ENCODE measurements at regions not wholly inside any gene's neighbourhood (a gene's known extent, or its start where the extent isn't known, plus 50 kb on each side); places are given as distances from the start of the nearest gene placed in this dataset.

DNA sequence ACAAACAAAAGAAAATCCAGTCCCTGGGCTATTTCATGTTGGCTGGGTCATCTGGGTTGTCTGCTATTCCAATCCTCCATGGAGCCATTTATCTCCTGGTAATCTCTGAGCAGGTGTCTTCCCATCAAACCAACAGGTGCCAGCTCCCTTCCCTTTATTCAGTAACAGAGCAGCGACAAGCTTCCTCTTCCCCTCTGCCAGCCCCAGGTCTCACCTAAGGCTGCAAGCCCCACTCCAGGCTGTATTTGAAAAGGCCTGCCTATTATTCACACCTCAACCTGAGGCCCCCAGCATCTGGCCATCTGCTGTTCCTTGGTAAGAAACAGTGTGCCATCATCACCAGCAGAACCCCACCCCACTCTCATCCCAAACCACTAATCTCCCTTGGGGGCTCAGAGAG is 436.2 kb downstream of the BUD13 start:
- in situ Hi-C loops (cut with HindIII; ENCODE audit: low sequenced_read_pairs), result no loop called here

DNA sequence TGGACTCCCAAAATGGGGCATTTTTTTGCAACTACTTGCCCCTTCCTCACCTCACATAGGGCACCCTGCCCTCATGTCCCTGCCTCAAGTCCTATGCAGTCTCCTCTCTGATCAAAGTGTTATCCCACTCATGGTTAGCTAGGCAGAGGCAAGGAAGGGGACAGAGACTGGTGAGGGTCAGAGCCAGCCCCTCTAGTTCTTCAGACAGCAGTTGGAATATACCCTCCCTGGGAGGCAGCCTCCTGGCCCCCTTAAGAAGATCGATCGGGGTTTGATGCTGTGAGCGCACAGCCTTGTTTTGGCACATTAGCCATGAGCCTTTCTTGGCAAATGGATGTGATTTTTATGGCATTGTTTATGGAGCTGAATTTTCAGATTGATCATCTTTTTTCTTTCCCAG is 436.9 kb downstream of the BUD13 start:
- H3K4me3 ChIP-seq (ENCODE audit: low read depth, low read length), result no peak overlapping the region
- in situ Hi-C loops (cut with HindIII; ENCODE audit: low sequenced_read_pairs), result no loop called here
- no peak for DNase-seq (ENCODE audit: low read depth)
- TF ChIP-seq CTCF (IDR thresholded peaks at IDR 0.05; ENCODE audit: low read depth, low read length, missing control alignments), result no peak

More for the DNA sequence above, 436.2 kb downstream of the BUD13 start:
- no peak for DNase-seq (ENCODE audit: low read depth)
- TF ChIP-seq CTCF (IDR thresholded peaks at IDR 0.05; ENCODE audit: low read depth, low read length, missing control alignments), result no peak
- H3K4me3 ChIP-seq (ENCODE audit: low read depth, low read length), result no peak overlapping the region

DNA sequence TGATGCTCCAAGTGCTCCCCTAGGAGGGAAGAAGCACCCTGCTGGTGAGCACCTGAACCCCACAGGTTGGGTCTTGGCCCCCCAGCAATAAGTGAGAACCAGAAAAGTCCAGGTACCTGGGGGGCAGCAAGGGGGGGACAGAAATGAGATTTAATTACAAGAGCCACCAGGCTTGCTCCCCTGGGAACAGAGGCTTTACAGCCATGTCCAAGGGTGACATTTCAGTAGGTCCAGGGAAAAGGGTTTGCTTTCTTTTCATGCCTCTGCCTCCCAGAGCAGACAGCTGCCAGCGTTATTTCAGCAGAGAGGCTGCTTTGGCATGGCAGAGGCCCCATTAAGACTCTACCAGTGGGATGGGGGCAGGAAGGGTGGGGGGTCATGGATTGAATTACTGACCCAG is 437.7 kb downstream of the BUD13 start:
- TF ChIP-seq CTCF (IDR thresholded peaks at IDR 0.05; ENCODE audit: low read depth, low read length, missing control alignments), result no peak
- in situ Hi-C loops (cut with HindIII; ENCODE audit: low sequenced_read_pairs), result no loop called here
- no peak for DNase-seq (ENCODE audit: low read depth)
- H3K4me3 ChIP-seq (ENCODE audit: low read depth, low read length), result no peak overlapping the region

GRCh38 chr11:116334596-116334995 is 438.2 kb downstream of the BUD13 start:
- no peak overlapping the region for H3K4me3 ChIP-seq (ENCODE audit: low read depth, low read length)
- in situ Hi-C loops (cut with HindIII; ENCODE audit: low sequenced_read_pairs), result no loop called here
- TF ChIP-seq CTCF (IDR thresholded peaks at IDR 0.05; ENCODE audit: low read depth, low read length, missing control alignments), result no peak
- no peak for DNase-seq (ENCODE audit: low read depth)

GRCh38 chr11:116333001-116333535 is 439.7 kb downstream of the BUD13 start:
- in situ Hi-C loops (cut with HindIII; ENCODE audit: low sequenced_read_pairs), result no loop called here
- no peak for TF ChIP-seq CTCF (IDR thresholded peaks at IDR 0.05; ENCODE audit: low read depth, low read length, missing control alignments)
- no peak overlapping the region for H3K4me3 ChIP-seq (ENCODE audit: low read depth, low read length)
- no peak for DNase-seq (ENCODE audit: low read depth)

- in situ Hi-C loops (cut with HindIII; ENCODE audit: low sequenced_read_pairs), result no loop called here
Observed at GRCh38 chr11:116332391-116332790, 440.4 kb downstream of the BUD13 start.

More at GRCh38 chr11:116332391-116332790, 440.4 kb downstream of the BUD13 start:
- DNase-seq (ENCODE audit: low read depth), result no peak
- H3K4me3 ChIP-seq (ENCODE audit: low read depth, low read length), result no peak overlapping the region
- TF ChIP-seq CTCF (IDR thresholded peaks at IDR 0.05; ENCODE audit: low read depth, low read length, missing control alignments), result no peak
